ENCODE measurements at regions not wholly inside any gene's neighbourhood (a gene's known extent, or its start where the extent isn't known, plus 50 kb on each side); places are given as distances from the start of the nearest gene placed in this dataset.

DNA sequence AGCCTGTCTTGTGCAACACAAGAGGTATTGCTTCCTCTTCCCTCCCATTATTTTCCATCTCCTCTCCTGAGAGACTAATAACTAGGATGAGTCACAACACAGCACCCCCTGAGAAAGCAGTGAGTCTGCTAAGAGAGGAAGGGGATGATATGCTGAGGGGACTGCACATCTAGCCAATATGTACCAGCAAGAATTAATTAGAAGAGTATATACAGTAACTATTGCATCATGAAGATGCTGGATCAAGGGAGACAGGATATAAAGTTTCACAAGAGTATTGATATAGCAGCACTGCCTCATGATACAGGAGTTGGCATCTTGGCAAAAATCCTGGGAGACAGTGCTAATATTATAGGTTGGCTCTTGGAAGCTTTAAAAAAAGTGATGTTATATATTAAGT, 289.9 kb upstream of the RBMS1 start:
- TF ChIP-seq, protein P1, sequence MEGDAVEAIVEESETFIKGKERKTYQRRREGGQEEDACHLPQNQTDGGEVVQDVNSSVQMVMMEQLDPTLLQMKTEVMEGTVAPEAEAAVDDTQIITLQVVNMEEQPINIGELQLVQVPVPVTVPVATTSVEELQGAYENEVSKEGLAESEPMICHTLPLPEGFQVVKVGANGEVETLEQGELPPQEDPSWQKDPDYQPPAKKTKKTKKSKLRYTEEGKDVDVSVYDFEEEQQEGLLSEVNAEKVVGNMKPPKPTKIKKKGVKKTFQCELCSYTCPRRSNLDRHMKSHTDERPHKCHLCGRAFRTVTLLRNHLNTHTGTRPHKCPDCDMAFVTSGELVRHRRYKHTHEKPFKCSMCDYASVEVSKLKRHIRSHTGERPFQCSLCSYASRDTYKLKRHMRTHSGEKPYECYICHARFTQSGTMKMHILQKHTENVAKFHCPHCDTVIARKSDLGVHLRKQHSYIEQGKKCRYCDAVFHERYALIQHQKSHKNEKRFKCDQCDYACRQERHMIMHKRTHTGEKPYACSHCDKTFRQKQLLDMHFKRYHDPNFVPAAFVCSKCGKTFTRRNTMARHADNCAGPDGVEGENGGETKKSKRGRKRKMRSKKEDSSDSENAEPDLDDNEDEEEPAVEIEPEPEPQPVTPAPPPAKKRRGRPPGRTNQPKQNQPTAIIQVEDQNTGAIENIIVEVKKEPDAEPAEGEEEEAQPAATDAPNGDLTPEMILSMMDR (IDR thresholded peaks at IDR 0.05), result no peak
- no peak for TF ChIP-seq EZH2 (IDR thresholded peaks at IDR 0.05; ENCODE audit: borderline replicate concordance, insufficient read depth, low read depth, low read length, poor library complexity, severe bottlenecking)

Data from B cell (primary cell).